HG02759 (cell line): ENCODE measurements at regions not wholly inside any gene's neighbourhood (a gene's known extent, or its start where the extent isn't known, plus 50 kb on each side); places are given as distances from the start of the nearest gene placed in this dataset.

Source experiments
- ATAC-seq: cut with Tn5 transposase; IDR thresholded peaks from one replicate; pipeline ENCODE4 v1.9.1; 2021; ENCODE audit warnings: mild to moderate bottlenecking, moderate library complexity; ENCODE audit not compliant: unreplicated experiment

DNA sequence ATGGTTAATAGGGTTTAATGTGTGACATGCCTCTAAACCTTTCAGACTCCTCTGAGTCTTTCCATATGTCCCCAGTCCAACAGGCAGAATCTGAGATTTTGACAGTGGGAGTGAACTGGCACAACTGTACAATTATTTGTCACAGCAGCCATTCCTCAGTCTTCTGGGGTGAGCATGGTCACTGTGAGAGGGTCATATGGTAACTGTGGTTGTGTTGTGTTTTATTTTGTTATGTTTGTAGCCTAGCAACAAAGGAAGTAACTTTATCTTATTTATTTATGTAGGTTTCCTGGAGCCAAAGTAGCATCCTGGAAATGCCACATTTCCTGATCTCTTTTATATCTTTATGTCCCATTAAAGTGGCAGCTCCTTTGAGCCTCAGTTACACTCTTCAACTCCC lies 1067.9 kb downstream of the TTLL7 start:
- no peak for ATAC-seq

DNA sequence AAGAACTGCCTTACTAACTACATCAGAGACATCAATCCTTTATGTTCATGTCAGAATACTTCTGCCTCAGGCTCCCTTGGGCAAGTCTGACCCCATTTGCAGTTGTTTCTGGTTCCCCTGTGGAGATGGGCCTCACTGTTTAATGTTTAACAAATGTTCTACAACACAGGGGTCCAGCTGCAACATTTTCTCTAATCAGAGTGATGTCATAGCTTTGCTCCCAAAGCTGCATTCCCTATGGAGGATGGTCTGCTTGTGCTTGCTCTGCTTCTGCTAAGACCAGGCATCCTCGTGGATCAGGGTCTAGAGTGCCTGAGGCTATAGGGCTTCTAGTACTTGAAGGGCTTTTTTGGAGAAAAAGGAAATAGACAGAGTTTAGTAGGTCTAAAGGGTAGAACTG lies 1071.2 kb downstream of the TTLL7 start:
- ATAC-seq: no peak

DNA sequence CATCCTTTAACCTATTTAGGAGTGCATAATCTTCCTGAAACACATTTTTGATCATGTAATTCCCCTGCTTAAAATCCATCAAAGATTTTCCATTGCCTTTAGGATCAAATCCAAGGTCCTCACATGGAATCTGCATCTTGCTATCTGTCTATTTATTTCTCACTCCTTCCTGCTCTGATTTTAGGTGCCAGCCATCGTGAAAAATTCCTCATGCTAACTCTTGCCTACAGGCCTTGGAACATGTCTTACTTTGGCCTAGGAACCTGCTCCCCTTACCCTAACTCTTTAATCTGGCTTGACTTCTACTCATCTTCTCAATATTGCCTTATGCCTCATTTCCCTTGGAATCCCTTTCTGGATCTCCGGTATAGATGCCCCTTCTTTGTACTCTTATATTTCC lies 1074.3 kb downstream of the TTLL7 start:
- no peak for ATAC-seq

DNA sequence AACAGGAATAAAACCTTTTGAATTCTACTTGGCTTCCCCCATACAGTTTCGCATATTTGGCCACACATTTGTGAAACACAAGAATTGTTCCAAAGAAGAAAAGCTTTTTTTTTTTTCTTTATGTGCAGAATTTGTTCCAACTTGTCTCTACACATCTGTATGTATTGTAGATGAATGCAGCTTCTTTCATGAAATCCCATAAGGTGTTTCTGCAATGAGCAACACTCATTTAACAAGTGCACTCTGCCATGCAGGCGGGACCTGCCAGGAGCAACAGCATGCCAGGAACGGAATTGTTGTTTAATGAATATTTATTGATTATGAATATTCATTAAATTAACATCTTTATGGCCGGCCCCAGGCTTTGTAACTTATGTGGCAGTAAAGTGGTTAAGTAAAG lies 1075.0 kb downstream of the TTLL7 start:
- no peak for ATAC-seq

DNA sequence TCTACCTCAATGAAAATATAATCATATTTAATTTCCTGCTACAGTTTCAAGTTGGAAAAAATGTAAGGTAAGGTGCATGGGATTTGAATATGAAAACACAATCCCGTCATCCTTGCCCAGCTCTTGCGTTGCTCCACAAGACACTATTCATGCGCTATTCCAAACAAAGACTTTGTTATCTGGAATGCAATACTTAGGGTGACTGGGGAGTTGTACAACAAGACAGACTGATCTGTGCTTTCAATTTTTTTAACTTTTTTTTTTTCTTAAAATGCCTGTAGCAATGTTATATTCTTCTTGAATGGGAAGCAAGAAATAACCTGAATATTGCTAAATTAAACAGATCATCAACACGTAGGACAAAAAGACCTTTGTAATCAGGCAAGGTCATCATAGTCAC lies 1077.2 kb downstream of the TTLL7 start:
- no peak for ATAC-seq

DNA sequence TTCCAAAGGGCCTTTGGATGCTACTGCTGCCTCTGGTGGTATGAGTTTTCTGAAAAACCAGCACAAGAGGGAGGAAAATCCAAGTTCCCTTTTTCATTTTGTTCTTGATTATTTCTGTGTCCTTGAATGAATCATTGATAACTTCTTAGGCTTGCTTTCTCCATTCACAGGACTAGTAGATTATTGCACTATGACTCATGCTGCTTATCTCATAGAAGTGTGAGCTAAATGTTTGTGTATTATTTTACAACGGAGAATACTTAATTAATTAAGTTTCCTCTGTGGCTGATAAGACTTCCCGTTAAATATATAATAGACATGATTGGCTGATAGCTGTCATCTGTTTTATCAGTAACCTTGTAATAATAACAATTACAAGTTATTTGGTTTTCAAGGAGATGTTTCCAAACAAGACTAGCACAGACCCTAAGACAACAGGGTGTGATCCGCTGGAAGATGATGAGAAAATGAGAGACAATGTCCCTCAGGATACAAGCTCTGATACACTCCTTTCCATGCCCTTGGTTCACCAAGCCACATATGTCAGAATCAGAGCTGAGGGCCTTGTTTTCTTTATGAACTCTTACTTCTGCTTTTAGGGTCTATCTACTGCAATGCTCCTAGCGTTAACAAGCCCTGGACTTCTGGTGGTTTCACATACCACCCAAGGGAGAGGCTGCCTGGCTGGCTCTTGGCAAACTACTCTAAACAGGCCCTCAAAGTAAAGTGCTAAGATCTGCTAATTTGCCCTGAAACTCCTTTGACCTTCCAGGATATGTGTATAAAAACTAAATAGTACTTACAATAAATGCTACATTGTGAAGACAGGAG lies 1078.3 kb downstream of the TTLL7 start:
- ATAC-seq: no peak

DNA sequence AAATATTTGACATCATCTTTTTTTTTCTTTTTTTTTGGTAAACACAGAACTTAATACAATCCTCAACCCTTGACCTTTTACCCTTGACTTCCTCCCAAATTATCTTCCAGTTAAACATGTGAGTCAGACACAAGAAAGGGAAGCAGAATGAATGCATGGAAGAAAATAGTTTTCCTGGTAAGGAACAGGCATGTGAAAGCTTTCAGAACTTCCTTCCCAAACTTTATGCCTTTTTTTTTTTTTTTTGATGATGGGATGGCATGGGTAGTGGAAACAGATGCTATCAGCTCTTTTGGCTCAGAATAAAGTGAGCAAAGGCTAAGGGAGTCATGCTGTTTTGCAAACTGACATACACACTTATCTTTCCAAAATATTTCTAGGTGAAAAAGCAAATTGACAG lies 1079.1 kb downstream of the TTLL7 start:
- ATAC-seq: no peak

DNA sequence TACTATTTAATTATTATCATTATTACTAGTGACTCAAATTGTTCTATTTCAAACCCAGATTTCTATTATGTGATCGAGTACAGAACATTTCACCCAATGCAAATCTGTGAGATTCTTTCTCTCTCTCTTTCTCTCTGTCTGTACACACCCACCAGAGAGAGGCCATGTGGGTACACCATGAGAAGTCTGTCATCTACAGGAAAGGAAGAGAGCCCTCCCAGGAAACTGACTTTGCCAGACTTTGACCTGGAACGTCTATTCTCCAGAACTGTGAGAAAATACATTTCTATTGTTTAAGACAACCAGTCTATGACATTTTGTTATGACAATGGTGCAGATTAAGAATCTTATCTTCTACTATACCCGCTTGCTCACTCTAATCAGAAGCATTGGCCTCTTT lies 1091.6 kb downstream of the TTLL7 start:
- ATAC-seq: no peak

DNA sequence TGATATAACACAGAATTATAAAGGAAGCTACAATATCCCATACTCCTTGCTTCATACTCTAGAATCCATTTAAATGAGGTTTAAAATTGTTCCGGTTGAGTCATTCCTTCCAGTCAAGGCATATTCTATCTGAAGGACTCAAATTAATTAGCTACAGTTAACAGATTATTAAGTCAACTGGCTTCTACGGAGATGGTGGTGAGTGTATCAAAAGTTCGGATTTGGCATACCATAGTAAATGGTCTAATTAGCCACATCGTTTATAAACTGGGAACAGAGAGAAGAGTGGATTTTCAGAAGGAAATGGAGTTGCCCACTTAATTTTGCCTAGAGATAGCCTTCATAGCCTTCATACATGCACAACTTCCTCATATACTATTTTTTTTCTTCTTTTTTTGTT lies 1095.3 kb downstream of the TTLL7 start:
- no peak for ATAC-seq

GRCh38 chr1:82901561-82901960 lies 1097.4 kb downstream of the TTLL7 start:
- ATAC-seq: no peak

- no peak for ATAC-seq
These were observed 1097.8 kb downstream of the TTLL7 start for GRCh38 chr1:82901118-82901517.

DNA sequence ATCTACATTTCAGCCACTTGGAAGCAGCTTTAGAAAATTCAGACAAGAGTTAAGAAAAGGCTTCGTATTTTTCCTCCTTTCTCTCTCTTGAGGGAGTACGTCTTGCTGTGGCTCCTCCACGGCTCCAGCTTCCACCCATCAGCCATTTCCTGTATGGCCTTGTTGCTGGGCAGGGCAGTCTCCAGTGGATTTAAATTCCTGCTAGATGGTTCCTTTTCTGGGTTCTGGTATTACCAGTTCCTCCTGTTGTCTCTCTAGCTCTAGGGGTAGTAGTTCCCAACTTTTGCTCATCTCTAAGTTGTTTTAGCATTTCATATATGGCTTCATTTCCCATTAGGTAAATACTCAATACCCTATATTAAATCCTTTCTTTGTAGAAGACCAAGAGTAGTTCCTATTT lies 1098.3 kb downstream of the ADGRL2 start:
- ATAC-seq: no peak

DNA sequence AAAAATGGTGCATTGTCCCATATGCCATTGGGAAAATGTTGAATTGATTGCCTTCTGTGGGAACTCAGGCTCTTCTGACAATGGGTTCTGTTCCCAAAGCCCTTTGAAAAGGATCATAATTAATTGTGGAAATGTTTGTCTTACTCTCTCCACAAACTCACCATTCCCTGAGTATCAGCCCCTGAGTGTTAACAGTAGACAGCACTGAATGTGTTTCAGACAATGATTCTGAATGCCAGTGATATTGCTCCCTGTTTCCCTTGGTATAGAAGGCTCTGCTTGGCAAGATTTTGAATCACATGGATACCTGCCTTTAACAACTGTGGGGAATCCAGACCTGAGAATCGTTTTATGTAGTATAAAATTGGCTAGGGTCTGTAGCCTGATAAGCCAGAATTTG lies 1096.8 kb downstream of the ADGRL2 start:
- ATAC-seq: no peak

GRCh38 chr1:82896036-82896435 lies 1095.3 kb downstream of the ADGRL2 start:
- no peak for ATAC-seq

GRCh38 chr1:82894635-82895034 lies 1093.9 kb downstream of the ADGRL2 start:
- no peak for ATAC-seq

DNA sequence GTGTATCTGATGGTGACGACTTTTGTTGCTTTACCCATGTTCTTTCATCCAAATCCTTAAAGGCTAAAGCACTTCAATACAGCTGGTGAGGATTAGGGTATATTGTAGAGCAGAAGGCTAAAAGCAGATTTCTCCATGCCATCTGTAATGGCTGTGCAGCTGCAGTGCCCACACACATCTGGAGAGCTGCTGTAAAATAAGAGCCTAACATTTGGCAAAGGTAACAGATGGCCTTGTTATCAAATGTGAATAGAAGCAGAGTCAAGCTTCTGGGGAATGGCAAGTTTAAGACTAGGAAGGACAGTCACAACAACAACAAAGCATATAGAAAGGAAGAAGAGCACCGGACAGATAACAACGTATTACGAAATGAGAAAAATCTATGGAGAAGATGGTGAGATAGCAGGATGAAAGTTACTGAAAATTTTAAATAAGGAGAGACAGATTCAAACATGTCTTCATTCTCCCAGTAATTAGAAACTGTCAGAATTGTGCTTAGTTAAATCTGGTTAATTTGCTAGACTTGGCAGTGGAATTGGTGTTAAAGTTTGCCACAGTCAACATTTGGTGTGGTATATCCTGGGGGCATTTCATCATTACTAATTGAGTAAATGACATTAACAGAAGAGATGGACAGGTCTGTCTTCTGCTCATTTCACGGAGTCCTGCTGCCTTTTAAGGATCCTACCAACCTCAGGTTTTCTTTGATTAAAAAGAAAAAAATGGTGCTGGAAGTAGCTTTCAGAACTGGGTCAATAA lies 1093.2 kb downstream of the ADGRL2 start:
- no peak for ATAC-seq

GRCh38 chr1:82880506-82880905 lies 1079.8 kb downstream of the ADGRL2 start:
- no peak for ATAC-seq

DNA sequence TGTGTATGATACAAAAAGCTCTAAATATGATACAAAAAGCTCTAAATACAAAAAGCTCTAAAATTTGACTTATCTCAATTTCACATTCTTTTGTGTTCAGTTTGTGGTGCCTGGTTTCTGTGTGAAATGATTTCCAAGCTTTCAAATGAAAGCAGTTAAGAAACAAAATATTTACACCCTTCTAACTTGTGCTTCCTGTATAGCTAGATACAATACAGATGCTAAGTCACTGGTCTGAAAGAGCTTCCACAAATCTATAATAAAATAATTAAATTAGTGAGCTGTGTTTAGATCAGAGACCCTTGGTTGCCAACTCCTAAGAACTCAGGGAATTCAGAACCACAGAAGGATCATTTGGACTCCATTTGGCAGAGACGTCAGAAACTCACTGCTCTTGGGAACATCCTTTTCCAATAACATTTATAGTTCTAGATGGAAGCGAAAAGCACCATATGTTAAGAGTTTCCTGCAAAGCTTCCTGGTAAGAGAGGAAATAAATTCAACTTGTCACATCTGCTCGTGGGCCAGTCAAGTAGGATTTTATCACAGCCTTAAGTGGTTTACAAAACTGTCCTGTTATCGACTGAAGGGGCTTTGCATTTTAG lies 1079.1 kb downstream of the ADGRL2 start:
- ATAC-seq: no peak

- ATAC-seq: no peak
These were observed 1074.4 kb downstream of the ADGRL2 start for GRCh38 chr1:82875170-82875569.

DNA sequence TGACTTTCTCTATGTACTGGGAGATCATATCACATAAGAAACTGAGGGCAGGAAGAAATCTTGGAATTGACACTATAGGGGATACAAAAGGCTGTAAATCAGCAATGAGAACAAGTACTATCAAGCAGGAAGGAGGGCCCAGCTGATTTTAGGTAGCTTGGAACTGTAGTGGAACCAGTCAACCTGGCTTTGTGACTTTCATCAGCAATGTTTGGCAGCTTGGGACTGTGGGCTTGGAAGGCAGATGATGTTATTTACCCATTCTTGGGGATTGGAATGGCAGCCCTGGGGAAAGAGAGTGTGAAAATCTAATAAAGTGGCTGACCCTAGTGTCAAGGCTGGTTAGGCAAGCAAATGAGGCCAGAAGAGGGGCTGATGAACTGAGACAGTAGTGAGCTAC lies 1073.3 kb downstream of the ADGRL2 start:
- no peak for ATAC-seq

- no peak for ATAC-seq
These were observed 1069.6 kb downstream of the ADGRL2 start for GRCh38 chr1:82870332-82870731.

DNA sequence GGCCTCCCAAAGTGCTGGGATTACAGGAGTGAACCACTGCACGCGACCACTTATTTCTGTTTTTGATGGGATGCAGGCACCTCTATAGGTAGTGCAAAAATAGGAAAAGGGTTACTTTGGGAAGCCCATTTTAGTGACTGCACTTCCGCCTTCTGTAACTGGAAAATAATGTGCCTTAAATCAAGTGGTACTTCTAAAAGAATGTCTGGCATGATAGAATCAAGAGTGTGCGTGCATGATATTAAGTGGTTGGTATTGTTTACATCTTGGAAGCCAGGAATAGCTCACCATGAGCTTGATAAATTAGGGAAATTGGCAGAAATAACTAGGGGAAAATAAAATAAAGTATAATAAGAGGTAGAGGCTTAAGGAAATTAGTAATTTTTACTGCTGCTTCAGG lies 1067.0 kb downstream of the ADGRL2 start:
- no peak for ATAC-seq
